COR-L47 (cell line): ENCODE measurements at regions not wholly inside any gene's neighbourhood (a gene's known extent, or its start where the extent isn't known, plus 50 kb on each side); places are given as distances from the start of the nearest gene placed in this dataset.

ENCODE experiments used
- DNase-seq: peaks from one replicate; lab custom pipeline; 2025; lab: John Stamatoyannopoulos, UW

GRCh38 chr2:181242262-181242661, 214.9 kb upstream of the ITGA4 start:
- DNase-seq, result no peak

- DNase-seq, result no peak
Observed at GRCh38 chr2:181243319-181243718, 213.9 kb upstream of the ITGA4 start.

DNA sequence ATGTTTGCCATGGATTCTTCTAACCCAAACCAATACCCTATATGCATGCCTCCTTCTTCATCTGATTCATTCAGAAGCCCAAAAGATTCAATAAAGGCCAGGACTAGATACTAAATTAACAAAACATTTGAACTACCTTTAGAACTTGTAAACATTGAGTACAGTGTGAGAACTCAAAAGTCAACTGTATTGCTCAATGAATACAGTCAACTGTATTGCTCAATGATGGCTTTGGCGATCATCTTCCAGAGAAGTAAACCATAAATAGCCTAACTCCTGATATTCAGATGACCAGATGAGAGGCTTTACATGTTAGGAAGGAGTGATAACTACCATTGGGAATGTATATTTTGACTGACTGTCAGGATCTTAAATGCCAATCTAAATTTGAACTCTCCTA, 206.5 kb upstream of the ITGA4 start:
- DNase-seq, result no peak

- no peak for DNase-seq
Observed at GRCh38 chr2:181252262-181253148, 204.7 kb upstream of the ITGA4 start.

GRCh38 chr2:181253438-181253837, 203.7 kb upstream of the ITGA4 start:
- no peak for DNase-seq

- DNase-seq, result no peak
Observed at GRCh38 chr2:181255651-181256050, 201.5 kb upstream of the ITGA4 start.

DNA sequence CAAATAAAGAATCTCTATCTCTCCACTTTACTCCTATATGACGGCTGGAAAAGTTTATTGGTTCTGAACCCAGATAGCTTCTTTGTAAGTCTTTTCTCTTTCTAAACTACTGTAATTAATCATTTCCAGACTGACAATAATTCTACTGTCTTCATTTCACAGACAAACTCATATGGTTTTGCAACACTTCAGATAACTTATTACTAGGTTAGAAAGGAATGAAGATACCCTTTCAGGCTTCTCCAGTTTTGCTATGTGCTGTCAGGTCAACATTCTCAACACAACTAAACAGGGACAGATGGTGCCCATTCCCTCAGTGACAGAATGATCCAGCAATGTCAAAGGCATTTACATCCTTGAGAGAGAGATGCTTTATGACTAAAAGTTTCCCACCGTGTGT, 198.5 kb upstream of the ITGA4 start:
- no peak for DNase-seq

- DNase-seq, result no peak
Observed at GRCh38 chr2:181262782-181263181, 194.4 kb upstream of the ITGA4 start.

DNA sequence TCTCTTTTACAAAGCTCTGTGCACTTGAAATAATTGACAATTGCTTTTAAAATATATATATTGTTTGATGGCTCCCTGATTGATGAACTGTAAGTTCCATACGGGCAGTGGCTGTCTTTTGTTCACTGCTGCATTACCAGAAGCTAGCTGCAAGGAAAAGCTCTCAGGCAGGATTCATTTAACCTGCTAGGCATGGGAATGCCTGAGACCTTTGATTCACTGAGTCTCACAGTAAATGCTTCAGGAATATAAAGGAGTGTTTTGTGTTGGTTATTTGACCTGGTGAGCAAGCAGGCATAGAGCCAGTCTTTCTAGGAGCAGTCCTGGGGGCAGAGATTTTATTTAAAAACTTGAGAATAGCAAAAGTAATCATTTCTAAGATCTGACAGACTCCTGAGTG, 193.2 kb upstream of the ITGA4 start:
- no peak for DNase-seq

GRCh38 chr2:181264441-181264840, 192.7 kb upstream of the ITGA4 start:
- no peak for DNase-seq

GRCh38 chr2:181266614-181267013, 190.6 kb upstream of the ITGA4 start:
- DNase-seq, result no peak

- DNase-seq, result no peak
Observed at GRCh38 chr2:181268174-181268867, 188.9 kb upstream of the ITGA4 start.

GRCh38 chr2:181273986-181274385, 183.2 kb upstream of the ITGA4 start:
- no peak for DNase-seq

DNA sequence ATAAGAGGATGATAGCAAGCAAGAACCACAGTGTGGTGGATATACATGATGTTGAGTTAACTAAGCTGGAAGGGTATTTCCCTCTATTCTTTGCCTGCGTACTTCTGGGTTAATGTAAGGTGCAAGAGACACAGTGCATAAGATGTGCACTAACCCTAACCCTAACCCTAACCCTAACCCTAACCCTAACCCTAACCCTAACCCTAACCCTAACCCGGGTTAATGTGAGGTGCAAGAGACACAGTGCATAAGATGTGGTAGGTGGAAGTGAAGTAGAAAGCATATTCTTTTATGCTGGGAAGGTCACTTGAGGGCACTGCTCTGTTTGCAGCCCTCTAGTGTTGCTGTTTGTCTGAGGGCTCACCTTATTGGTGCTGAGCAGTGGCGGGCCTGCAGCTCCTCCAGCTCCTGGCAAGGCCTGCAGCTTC, 181.5 kb upstream of the ITGA4 start:
- DNase-seq, result no peak

DNA sequence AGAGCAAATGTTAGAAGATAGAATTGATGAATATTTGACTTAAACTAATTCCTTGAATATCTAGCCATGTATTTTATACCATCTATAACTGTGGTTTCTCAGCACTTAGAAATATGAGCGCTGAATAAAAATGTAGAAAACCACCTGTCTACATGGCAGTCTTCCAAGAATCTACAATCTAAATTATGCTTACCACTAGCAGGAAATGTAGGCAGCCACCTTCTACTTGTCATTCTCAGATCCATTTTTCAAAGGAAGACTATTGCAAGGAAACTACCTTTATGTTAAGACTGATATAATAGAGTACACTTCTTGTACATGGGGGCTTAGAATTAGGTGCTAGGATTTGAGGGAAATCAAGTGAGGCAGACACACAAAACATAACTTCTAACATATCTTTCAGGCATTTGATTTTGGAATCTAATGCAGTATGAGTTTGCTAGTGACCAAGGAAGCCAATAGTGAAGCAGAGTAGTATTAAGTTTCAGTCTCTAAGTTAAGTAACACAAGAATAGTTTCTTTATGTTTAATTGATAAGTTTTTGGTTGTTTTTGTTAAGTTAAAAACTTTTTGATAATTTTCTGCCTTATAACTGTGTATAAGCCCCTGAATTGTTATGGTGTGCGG, 175.9 kb upstream of the ITGA4 start:
- peak; percentile 71 for DNase-seq

DNA sequence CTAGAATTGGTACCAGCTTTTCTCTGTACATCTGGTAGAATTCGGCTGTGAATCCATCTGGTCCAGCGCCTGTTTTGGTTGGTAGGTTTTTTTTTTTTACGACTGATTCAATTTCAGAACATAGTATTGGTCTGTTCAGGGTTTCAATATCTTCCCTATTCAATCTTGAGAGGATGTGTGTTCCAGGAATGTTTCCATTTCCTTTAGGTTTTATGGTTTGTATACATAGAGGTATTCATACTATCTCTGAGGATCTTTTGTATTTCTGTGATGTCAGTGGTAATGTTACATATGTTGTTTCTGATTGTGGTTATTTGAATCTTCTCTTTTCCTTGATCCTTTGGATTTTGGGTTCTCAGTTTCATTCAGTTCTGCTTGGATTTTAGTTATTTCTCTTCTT, 172.1 kb upstream of the ITGA4 start:
- DNase-seq, result no peak

DNA sequence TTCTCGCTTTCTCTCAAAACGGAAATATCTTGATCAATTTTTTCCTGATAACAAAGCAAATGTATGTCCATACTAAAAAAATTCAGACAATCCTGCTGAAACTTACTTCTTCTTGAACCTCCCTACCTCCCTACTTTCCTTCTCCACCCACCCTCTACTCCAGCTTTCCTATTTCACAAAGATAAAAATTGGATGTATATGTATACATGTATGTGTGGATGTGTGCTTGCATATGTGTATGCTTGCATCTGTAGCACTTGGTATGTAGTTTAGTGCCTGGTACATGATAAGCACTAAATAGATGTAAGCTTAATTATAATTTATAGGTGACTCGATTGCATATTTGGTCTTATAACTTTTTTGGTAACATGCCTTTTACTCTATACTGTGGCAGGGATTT, 167.5 kb upstream of the ITGA4 start:
- DNase-seq, result no peak

DNA sequence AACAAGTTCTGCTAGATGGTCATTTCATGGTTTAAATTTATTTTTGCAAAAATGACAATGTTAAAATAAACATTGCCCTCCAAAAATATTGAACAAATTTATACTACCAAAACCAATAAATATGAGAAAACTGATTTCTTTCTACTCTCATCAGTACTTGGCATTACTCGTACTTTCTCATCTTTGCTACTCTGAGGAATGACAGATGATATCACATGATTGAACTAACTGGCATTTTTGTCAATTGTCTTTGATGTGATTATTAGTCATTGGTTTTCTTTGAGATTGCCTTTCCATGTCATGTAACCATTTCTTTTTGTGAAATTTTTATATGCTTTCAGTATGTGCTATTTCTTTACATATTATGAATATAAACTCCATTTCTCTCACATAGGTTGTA, 167.0 kb upstream of the ITGA4 start:
- DNase-seq, result no peak

- DNase-seq, result no peak
Observed at GRCh38 chr2:181294979-181295378, 162.2 kb upstream of the ITGA4 start.

DNA sequence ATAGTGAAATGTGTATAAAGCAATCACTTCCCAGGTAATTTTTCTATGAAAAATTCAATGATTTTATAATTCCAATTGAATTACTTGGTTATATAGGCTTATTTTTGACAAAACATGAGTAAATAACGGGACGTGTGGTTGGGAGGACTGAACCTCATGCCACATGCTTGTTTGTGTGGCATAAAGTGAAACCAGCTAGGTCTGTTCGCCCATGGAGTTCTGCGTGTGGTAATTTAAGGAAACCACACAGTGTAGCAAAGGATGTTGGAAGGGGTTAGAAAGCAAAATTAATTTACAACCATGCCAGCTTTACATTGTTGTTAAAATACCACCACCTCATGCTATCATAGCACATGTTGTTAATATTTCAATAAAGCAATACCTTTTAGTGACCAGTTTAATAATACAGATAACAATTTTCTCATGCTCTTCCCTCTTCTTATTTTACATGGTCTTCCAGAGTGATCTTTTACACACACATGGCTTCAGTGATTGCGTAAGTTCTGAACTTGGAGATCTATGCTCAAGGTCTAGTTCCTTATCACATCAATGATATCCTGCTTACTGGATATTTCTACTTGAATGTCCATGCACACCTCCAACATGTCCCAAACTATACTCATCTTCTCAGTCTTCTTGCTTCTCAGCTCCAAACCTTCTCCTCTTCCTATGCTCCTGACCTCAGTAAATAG, 156.4 kb upstream of the ITGA4 start:
- no peak for DNase-seq

DNA sequence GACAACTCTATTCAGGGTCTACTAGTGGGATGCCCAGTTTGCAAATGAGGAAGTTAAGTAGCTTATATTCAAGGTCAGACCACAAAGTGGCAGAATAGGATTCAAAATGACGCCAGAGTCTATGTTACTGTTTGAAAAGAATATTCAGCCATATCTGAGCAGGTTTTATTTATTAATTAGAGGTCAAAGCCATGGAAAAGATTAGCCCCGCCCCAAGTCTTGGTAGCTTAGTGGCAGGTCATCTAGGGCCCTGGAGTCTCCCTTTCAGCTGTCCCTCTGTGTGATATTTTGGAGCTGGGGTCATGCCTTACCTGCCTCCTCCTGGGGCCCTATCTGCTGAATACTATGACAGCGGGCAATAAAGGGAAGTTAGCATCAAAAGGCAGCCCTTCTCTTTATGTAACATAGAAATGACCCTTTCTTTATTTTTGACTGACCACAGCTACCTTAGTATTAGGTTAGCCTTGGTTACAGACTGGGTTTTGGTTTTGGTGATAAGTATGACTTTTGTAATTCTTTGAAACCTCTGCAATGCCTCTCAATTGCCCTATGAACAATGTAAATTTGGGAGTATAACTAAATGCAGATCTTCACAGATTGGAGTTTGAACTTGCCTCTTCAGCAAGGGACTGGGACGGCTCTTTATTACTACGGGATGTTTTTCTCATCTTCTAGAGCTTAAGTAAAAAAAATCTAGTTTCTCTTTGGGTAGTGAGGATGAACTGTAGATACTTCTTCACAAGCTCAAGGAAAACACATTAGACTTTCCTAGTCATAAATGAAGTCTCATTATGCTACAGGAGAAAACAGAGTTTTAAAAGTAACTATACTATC, 153.0 kb upstream of the ITGA4 start:
- DNase-seq, result no peak
